ENCODE measurements at regions not wholly inside any gene's neighbourhood (a gene's known extent, or its start where the extent isn't known, plus 50 kb on each side); places are given as distances from the start of the nearest gene placed in this dataset.

- no peak for DNase-seq
Observed at GRCh38 chr2:60033325-60033724, 520.1 kb downstream of the BCL11A start.

GRCh38 chr2:60029566-60029883 is 523.9 kb downstream of the BCL11A start:
- no peak for DNase-seq

- no peak for DNase-seq
Observed at GRCh38 chr2:60028849-60029565, 524.4 kb downstream of the BCL11A start.

GRCh38 chr2:60025496-60025895 is 528.0 kb downstream of the BCL11A start:
- no peak for DNase-seq

DNA sequence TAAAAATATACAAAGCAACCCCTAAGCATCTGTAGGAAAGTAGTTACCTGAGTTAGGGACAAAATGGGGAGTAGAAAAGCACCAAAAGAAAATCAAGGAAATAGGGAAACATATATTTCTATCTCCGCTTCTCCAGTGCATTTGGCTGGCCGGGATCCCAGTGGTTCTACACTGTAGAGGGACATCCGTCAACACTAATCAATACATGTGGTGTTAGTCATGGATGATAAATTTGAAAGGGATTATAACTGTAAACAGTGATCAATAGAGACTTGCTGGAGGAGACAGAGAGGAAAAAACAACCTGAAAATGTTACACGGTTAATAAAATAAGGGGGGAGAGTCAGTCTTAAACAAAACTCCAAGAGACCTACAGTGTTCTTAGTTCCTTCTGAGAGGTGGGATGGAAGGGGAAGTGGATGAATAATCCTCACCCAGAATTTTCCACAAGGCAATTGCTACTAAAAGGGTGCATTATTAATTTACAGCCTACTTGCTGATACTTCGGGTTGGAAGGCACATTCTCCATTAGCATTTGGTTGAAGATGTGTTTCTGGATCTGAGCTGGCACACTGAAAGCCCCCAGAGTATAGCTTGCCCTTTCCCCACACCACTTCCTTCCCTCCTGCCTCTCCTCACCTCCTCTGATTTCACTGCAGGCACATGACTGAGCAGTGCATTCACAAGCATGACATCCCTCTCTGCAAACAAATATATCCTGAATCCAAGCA is 530.0 kb downstream of the BCL11A start:
- no peak for DNase-seq

DNA sequence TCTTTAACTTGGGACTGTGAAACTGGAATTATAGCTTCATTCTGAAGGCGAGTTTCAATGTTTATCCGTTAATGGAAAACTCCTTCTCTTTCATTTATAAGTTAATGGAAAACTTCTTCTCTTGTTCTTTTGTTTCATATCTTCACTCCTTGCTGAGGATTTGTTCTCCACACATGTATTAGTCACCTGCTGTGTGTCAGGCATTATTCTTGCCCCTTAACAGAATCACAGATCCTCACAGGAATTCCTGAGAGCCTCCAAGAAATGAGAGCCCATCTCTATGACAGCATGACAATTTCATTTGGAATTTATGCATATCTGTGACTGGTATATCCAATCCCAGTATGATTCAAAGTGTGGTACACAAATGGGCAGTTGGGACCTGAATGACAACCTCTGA is 545.8 kb downstream of the BCL11A start:
- no peak for DNase-seq

DNA sequence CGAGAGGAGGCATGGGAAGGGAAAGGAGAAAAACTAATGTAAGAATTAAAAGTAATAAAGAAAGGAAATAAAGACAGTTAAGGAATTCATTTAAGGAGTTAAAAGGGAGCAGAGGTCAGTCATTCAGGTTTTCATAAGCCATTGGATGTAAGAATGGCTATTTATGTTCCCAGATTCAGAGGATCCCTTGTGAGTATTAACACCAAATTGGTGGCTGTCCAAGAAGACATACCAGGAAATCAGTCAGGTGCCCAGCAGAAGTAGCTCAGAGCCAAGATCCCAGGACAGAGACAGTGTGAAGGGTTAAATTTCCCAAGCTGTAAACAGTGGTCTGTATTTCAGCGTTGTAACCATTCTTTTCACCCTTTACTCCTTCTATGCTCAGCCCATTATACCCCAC is 550.4 kb downstream of the BCL11A start:
- no peak for DNase-seq

DNA sequence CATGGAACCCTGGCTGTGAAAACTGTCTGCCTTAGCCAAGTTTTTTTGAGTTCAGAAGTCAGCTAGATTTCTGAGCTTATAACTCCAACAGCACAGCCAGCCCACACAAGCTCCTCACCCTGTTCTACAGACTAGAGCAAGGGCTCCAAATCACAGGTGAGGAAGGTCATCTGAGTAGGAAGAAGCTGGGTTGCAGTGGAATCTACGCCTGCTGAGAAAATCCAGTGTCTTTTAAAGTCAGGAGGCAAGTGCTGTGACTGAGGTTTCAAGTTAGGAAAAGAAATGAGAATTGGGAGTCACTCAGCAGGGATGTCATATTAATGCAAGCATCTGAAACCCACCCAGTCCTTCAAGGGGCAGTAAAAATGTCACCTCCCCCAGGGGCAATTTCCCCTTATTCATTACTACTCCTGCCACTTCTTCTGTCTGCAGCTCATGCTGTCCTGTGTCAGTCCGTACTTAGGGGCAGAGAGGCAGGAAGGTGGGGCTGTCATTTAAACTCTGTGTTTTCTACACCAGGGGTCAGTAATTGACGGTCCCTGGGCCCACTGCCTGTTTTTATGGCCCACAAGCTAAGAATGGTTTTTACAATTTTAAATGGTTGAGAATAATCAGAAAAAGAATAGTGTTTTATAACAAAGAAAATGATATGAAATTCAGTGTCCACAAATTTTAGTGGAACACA is 551.1 kb downstream of the BCL11A start:
- DNase-seq, result no peak

DNA sequence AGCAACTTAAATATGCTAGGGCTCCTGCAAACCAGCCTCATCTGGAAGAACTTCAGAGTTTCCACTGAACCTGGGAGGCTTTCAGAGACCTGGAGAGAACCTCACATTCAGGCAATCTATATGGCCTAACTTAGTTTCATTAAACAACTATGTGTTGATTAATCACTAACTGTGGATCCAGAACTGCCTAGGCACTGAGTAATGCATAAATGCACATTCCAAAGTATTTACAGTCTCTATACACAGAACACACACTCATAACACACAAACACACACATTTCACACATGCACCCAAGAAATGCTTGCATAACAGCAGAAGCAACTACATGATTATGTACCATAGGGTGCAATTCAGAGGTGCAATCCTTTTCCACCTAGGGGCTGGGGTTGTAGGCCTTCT is 552.8 kb downstream of the BCL11A start:
- DNase-seq, result no peak

DNA sequence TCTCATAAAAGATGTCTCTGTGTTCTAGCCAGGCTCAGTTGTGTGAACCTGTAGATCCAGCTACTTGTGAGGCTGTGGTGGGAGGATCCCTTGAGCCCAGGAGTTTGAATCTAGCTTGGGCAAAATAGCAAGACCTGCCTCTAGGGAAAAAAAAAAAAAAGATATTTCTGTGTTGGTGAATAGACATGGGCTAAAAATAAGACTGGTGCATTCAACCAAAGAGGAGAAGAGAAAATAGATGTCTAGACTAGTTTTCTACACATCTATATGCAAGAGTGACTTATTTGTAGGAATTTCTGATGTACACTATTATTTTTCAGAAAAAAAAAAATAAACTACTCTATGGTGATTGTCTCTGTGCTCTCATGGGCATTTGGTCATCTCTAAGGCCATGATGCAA is 555.1 kb downstream of the BCL11A start:
- DNase-seq, result no peak

DNA sequence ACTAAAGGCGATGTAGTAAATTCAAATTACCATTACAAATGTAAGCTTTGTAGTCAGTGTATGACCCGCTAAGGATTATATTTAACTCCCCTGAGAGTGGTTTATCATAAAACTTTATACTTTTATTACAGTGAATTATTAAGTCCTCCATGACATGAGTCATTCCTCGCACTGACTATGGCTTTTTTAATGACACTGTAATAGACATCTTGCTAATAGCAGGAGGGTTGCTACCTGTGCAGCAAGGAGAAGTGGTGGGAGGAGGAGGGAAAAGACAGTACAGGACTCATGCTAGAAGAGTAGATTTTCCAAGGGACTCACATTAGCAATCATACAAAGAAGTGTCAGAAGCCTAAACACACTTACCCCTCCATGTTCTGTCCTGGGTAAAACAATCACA is 556.1 kb downstream of the BCL11A start:
- DNase-seq, result no peak

DNA sequence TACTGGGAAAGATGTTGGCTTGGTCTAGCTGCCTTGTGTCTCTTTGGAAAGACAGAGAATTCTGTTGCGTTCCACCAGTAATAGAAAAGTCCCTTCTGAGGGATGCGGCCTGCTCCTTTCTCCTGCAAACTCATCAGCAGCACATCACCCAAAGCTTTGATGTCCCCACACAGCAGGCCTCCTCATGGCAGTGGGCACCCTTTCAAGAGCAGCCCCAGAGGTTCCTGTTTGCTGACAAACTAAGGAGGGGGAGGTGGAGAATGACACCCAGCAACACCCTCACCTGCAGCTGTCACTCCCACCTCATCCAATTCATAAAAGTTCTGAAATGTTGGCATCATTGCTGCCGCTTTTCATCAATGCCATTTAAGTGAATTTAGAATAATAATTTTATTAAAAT is 556.6 kb downstream of the BCL11A start:
- DNase-seq, result no peak

- DNase-seq, result no peak
Observed at GRCh38 chr2:59993726-59994125, 559.7 kb downstream of the BCL11A start.

DNA sequence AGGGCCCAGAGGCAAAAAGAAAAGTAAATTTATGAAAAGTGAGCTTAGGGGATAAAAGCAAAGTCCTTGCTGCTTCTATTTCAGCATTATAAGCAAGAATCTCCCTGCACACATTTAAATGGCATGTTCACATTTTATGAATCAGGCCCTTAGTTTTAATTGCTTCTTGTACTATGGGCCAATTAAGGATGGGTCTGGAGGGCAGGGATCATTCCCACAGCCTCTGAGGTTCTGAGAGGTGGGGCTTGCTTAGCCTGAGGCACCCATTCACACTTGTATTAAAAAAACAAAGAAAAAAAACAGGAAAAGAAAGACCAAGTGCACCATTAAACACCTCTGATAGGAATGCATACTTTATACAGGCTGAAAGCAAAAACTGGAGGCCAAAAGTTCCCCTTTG is 565.1 kb downstream of the BCL11A start:
- DNase-seq, result no peak

DNA sequence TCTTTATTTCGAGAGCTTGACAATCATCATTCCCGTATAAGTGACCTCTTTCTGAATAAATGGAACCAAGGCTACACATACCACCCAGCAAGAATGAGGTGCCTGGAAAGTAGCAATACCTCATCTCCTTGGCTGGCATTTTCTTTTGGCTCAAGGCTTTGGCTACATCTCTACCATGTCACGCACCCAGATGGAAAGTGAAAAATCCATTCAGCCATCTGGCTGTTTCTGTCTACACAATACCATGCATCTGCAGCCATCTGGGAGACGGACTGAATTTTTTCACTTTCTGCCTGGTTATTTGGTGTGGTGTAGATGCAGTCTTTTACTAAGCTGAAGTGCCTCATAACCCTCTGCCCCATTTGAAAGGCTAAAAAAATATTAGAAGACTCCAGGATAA is 566.9 kb downstream of the BCL11A start:
- DNase-seq, result no peak

- DNase-seq, result no peak
Observed at GRCh38 chr2:59985923-59986322, 567.5 kb downstream of the BCL11A start.

- DNase-seq, result no peak
Observed at GRCh38 chr2:59974051-59974766, 579.2 kb downstream of the BCL11A start.

DNA sequence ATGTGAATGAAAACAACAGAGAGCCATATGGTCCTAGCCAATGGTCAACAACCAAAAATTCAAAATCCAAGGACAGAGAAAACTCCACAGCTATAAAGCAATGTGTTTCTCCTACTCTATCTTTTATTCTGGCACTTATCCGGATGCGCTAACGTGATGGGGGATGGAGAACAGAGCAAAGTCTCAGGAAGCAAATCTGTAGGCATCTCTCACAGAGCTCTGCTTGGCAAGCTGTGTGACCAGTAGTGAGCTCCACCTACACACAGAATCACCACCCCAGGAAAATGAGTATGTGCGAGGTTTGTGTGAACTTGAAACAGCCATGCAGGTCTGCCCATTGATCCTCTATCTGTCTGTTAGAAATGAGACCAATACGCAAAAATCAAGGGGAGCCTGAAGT is 584.3 kb downstream of the BCL11A start:
- DNase-seq, result no peak

DNA sequence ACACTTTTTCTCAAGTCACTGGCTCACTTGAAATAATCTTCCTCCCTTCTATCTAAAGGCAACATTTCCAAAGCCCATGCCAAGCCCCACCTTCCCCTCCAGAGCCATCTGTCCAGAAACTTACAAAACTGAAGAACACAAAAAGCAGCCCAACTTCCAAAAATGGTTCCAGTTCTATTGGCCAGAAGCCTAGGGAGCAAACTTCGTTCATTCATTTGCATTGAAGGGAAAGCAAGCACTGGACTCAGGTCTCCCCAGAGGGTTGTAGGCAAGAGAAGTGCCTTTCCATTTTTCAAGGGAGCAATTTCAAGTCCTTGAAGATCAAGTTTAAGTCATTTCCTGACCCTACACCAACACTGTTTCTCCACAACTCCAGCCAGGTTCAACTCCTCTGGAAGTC is 585.0 kb downstream of the BCL11A start:
- DNase-seq, result no peak

DNA sequence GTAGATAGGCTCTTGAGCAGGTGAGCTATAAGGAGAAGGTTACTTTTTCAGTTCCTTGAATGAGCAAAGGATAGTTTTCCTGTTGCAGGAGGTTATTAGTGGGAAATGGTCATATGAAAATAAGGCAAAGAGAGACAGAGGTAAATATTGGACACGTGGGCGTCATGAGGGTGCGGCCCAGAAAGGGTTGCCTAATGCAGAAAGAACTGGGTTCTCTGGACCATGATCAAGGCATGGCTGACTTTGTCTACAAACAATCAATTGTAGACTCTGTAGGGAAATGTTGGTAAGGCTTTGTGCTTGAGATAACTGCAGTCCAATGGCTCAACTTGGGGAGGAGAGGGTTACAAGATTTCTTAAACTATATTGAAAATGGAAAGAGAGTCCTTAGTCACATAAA is 585.8 kb downstream of the BCL11A start:
- DNase-seq, result no peak

DNA sequence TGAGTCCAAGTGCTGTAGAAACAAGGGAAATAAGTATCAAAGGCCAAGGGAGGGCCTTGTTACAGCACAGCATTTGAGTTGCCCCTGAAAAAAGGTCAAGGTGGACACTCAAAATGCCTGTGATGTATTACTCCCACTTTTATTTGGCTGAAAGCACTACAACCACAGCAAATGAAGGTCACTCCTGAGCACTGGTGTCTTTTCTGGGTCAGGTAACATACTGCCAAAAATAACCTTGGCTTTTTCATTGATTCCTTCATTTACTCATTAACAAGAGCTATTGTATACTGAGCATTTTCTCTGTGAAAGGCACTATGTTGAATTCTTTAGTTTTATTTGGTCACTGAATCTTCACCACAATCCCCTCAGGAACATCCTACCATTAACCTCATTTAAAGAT is 590.3 kb downstream of the BCL11A start:
- DNase-seq, result no peak

- DNase-seq, result no peak
Observed at GRCh38 chr2:59961746-59962145, 591.7 kb downstream of the BCL11A start.

DNA sequence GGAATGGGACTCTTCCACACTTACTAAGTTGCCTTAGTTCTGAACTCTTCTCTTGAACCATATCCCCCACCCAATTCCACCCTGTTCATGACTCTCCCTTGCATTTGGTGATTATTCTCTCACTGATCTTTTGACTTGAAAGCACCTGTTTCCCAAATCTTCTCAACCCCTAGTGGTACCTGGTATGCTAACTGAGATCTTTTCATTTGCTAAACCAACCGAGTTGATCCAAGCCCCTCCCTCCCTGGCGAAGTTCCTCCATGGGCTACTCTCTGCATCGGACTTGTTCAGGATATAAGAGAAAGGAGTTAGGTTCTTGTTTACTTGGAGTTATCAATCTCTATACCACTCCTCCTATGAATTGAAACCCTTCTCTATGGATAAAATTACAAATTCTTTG is 593.5 kb downstream of the BCL11A start:
- no peak for DNase-seq

DNA sequence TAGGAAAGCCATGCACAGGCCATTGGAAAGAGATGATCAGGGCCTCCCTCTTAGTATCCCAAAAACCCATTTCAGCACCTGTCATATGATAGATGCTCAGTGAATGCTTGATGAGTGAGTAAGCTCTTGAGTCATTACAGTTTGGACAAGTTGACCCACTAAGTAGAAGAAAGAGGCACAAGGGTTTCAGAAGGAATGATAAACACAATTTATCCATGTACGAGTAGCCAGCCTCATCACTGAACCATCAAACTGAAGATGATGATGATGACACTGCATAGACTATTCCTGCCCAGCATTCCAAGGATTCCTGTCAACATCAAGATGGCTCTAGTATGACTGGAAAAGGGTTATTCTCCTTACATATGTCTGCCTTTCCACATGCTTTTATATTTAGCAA is 596.0 kb downstream of the BCL11A start:
- DNase-seq, result no peak

All from amniotic stem cell (primary cell).